Natural killer cell (primary cell): ENCODE measurements at regions not wholly inside any gene's neighbourhood (a gene's known extent, or its start where the extent isn't known, plus 50 kb on each side); places are given as distances from the start of the nearest gene placed in this dataset.

ENCODE experiments used
- ATAC-seq, 3 donors: fragments of 150-1000 bp in 2 of 3; fragments of 200-7000 bp in 1 of 3; cut with Tn5 transposase; 1 replicate in 1 of 3; 2 replicates in 2 of 3; pipeline ENCODE4 v1.10.0; 2021; ENCODE audit warnings: mild to moderate bottlenecking in 2 of 3, moderate library complexity in 2 of 3
- DNase-seq, 2 donors: peaks; one replicate each; pipeline versions ENCODE4 v3.0.0 to v3.0.0-alpha.2; 2013 to 2021; ENCODE audit warnings: mixed read lengths in 1 of 2
- H3K27ac ChIP-seq: one replicate; pipeline ENCODE4 v1.5.1; 2013; ENCODE audit warnings: mild to moderate bottlenecking, low read length
- H3K27me3 ChIP-seq: one replicate; pipeline ENCODE4 v1.6.1; 2013; ENCODE audit warnings: low read length; ENCODE audit not compliant: control insufficient read depth, insufficient read depth
- H3K36me3 ChIP-seq: one replicate; pipeline ENCODE4 v1.6.1; 2013; ENCODE audit warnings: low read length; ENCODE audit not compliant: control insufficient read depth, insufficient read depth
- H3K4me1 ChIP-seq: one replicate; pipeline ENCODE4 v1.6.1; 2013; ENCODE audit warnings: low read length; ENCODE audit not compliant: control insufficient read depth, insufficient read depth
- H3K4me3 ChIP-seq: one replicate; pipeline ENCODE4 v1.5.1; 2013; ENCODE audit warnings: low read length
- H3K9me3 ChIP-seq: one replicate; pipeline ENCODE4 v1.6.1; 2013; ENCODE audit warnings: low read length; ENCODE audit not compliant: control insufficient read depth, insufficient read depth
- H3K27ac Mint-ChIP-seq, 2 donors: one replicate each; pipeline ENCODE4 v1.8.0; 2022; ENCODE audit warnings: mild to moderate bottlenecking in 2 of 2, mixed read lengths in 2 of 2, moderate library complexity in 1 of 2
- H3K27me3 Mint-ChIP-seq, 2 donors: one replicate each; pipeline ENCODE4 v1.8.0; 2022; ENCODE audit warnings: low read depth in 2 of 2, mixed read lengths in 2 of 2
- H3K36me3 Mint-ChIP-seq: one replicate; pipeline ENCODE4 v1.8.0; 2022; ENCODE audit warnings: mixed read lengths
- H3K4me1 Mint-ChIP-seq, 2 donors: one replicate each; pipeline ENCODE4 v1.8.0; 2022; ENCODE audit warnings: mixed read lengths in 2 of 2
- H3K4me3 Mint-ChIP-seq: one replicate; pipeline ENCODE4 v1.8.0; 2022; ENCODE audit warnings: mild to moderate bottlenecking, moderate library complexity, mixed read lengths
- H3K9me3 Mint-ChIP-seq, 2 donors: one replicate each; pipeline ENCODE4 v1.8.0; 2022; ENCODE audit warnings: mixed read lengths in 2 of 2
- WGBS: methylation state at CpG from one replicate; pipeline ENCODE4 v1.1.7; 2013; ENCODE audit warnings: missing lambda C conversion rate; ENCODE audit not compliant: insufficient coverage; 5-methylcytosine and 5-hydroxymethylcytosine counted together
- intact Hi-C: fragments of 100-400 bp; cut with micrococcal nuclease; formaldehyde crosslinking; loops from one replicate; pipeline ENCODE4 v1.14.2; 2022
- TF ChIP-seq, protein P1 (sequence below): fragments of 200-600 bp; IDR thresholded peaks from one replicate; pipeline ENCODE4 v1.8.0; 2022; ENCODE audit warnings: antibody characterized with exemption

DNA sequence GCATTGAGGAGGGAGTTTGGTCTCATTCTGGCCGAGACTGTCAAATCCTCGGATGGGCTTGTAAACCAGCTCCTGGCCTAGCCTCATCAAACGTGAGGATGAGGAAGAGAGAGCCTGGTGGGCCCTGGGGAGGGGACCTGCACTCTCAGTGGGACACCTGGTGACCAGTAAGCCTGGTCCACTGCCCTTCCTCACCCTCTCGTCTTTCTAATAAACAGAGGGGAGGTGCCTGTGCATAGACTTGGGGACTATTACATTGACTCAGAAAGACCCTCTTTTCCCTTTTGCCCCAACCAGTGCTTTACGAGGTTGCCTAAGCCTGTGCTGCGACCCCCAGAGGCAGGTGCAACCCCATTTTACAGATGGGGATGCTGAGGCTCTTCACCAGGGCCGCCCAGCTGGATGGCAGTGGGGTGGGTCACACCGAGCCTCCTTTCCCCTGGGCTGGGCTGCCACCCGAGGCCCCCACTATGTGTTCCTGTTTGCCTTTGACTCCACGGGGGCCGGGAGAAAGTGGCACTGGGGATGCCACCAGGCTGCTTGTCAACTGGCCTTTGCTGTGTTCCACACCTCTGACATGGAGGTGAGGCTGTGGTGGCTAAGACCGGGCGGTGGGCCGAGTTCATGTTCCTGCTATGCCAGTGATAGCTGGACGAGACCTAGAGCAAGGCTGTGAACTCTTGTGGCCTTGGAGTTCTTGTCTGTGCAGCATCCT is 85.9 kb downstream of the GLI2 start:
- 78% methylated on average over 15 of the region's 15 CpGs for WGBS
- Mint-ChIP-seq H3K27me3 (peaks cover 0 to 3% of the 10 kb centered on the region in 2 donors), H3K4me1 (no peaks in the 10 kb centered on the region), H3K27ac (no peak overlapping the region), H3K4me3 (no peak overlapping the region), H3K9me3 (no peaks in the 10 kb centered on the region), H3K36me3 (no peaks in the 10 kb centered on the region)
- H3K4me1 ChIP-seq: no peaks in the 10 kb centered on the region
- TF ChIP-seq, protein P1, sequence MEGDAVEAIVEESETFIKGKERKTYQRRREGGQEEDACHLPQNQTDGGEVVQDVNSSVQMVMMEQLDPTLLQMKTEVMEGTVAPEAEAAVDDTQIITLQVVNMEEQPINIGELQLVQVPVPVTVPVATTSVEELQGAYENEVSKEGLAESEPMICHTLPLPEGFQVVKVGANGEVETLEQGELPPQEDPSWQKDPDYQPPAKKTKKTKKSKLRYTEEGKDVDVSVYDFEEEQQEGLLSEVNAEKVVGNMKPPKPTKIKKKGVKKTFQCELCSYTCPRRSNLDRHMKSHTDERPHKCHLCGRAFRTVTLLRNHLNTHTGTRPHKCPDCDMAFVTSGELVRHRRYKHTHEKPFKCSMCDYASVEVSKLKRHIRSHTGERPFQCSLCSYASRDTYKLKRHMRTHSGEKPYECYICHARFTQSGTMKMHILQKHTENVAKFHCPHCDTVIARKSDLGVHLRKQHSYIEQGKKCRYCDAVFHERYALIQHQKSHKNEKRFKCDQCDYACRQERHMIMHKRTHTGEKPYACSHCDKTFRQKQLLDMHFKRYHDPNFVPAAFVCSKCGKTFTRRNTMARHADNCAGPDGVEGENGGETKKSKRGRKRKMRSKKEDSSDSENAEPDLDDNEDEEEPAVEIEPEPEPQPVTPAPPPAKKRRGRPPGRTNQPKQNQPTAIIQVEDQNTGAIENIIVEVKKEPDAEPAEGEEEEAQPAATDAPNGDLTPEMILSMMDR: no peak
- no peak overlapping the region for H3K27ac ChIP-seq
- H3K4me3 ChIP-seq: no peak overlapping the region
- no peaks in the 10 kb centered on the region for H3K36me3 ChIP-seq
- H3K9me3 ChIP-seq: no peaks in the 10 kb centered on the region
- DNase-seq: no peak
- intact Hi-C loops: no loop called here
- ATAC-seq: no peak
- H3K27me3 ChIP-seq: no peaks in the 10 kb centered on the region

DNA sequence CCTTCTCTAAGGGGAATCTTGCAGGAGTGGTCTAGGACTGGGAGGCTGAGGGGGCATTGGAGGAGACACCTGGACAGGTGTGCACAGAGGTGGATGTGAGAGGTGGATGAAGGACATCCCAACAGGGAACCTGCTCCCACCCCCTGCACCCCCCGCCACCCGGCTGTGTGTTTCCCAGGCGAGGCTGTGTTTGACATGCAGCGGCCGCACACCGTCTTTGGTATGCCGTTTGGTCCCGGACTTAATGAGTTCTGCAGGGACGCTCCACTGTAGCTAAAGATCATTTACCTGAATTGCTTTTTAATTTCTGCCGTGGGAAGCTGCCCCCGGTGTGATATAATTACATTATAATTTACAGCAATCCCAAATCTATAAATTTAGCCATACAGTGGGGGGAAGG is 87.3 kb downstream of the GLI2 start:
- WGBS: 96% methylated on average over 9 of the region's 11 CpGs
- TF ChIP-seq, protein P1: no peak
- H3K4me3 ChIP-seq: no peak overlapping the region
- no peak overlapping the region for H3K27ac ChIP-seq
- Mint-ChIP-seq H3K4me1 (no peaks in the 10 kb centered on the region), H3K27me3 (no peaks in the 10 kb centered on the region), H3K36me3 (no peaks in the 10 kb centered on the region), H3K9me3 (no peaks in the 10 kb centered on the region), H3K4me3 (no peak overlapping the region), H3K27ac (no peak overlapping the region)
- no peaks in the 10 kb centered on the region for H3K27me3 ChIP-seq
- no peaks in the 10 kb centered on the region for H3K9me3 ChIP-seq
- ATAC-seq (no peak), DNase-seq (no peak)
- intact Hi-C loops: no loop called here
- H3K36me3 ChIP-seq: no peaks in the 10 kb centered on the region
- no peaks in the 10 kb centered on the region for H3K4me1 ChIP-seq

DNA sequence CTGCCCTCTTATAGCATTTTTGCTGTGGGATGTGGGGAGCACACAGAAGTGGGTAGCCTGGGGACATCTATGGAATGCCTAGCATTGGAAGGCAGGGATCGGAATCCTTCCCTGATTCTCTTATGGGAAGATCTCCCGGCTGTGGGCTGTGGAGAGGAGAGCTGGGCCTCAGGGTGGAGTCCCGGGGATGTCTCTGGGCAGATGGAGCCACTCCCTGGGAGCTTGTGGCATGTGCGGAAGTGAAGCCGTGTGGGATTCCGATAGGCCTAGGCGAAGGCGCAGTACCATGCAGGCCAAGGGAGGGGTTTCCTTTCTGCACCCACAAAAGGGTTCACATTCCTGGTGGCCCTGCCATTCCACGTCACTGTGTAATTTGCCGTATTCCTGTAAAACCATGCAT is 87.9 kb downstream of the GLI2 start:
- no peak for ATAC-seq

More for the DNA sequence above, 87.9 kb downstream of the GLI2 start:
- Histone ChIP-seq H3K4me1 (no peaks in the 10 kb centered on the region), H3K4me3 (no peak overlapping the region), H3K9me3 (no peaks in the 10 kb centered on the region), H3K36me3 (no peaks in the 10 kb centered on the region), H3K27ac (no peak overlapping the region), H3K27me3 (no peaks in the 10 kb centered on the region)
- intact Hi-C loops: no loop called here
- Mint-ChIP-seq H3K36me3 (no peaks in the 10 kb centered on the region), H3K27ac (no peak overlapping the region), H3K4me3 (no peak overlapping the region), H3K9me3 (no peaks in the 10 kb centered on the region), H3K4me1 (no peaks in the 10 kb centered on the region), H3K27me3 (no peaks in the 10 kb centered on the region)
- WGBS: 95% methylated on average over 10 of the region's 10 CpGs
- TF ChIP-seq, protein P1: no peak
- DNase-seq: no peak
